Left lung (tissue), 4 donors: ENCODE measurements at regions not wholly inside any gene's neighbourhood (a gene's known extent, or its start where the extent isn't known, plus 50 kb on each side); places are given as distances from the start of the nearest gene placed in this dataset.

Source experiments
- ATAC-seq: fragments of 200-7000 bp; cut with Tn5 transposase; one replicate; pipeline ENCODE4 v1.9.1; 2020; ENCODE audit warnings: moderate library complexity
- DNase-seq, 4 donors: peaks; one replicate each; pipeline ENCODE4 v3.0.0-alpha.2; 2013 to 2020
- H3K27ac ChIP-seq, 2 donors: fragments of 200-600 bp; sonication (generic) in 1 of 2; one replicate each; pipeline versions ENCODE4 v1.5.0 to v1.8.0; 2020 to 2021
- H3K27me3 ChIP-seq, 2 donors: fragments of 200-600 bp; sonication (generic) in 1 of 2; one replicate each; pipeline versions ENCODE4 v1.5.0 to v1.8.0; 2020 to 2021
- H3K36me3 ChIP-seq, 2 donors: fragments of 200-600 bp; sonication (generic) in 1 of 2; one replicate each; pipeline versions ENCODE4 v1.5.0 to v1.8.0; 2020 to 2021
- H3K4me1 ChIP-seq, 2 donors: fragments of 200-600 bp; one replicate each; pipeline ENCODE4 v1.8.0; 2021
- H3K4me3 ChIP-seq, 2 donors: fragments of 200-600 bp; sonication (generic) in 1 of 2; one replicate each; pipeline versions ENCODE4 v1.5.0 to v1.8.0; 2020 to 2021; ENCODE audit warnings: mild to moderate bottlenecking in 1 of 2
- H3K9me3 ChIP-seq, 2 donors: fragments of 200-600 bp; sonication (generic) in 1 of 2; one replicate each; pipeline versions ENCODE4 v1.5.0 to v1.8.0; 2020 to 2021
- intact Hi-C, 2 donors: fragments of 100-400 bp; cut with DNase I; formaldehyde crosslinking; loops; one replicate each; pipeline versions ENCODE4 v1.11.2 to v1.14.2; 2022
- TF ChIP-seq, protein P1 (sequence below), 2 donors: fragments of 200-600 bp; sonication (generic) in 1 of 2; IDR thresholded peaks; one replicate each; pipeline versions ENCODE4 v1.5.0 to v1.8.0; 2021; ENCODE audit warnings: antibody characterized with exemption in 2 of 2
- donor health status: DM: no; HTN: yes; CAD: no.
- donor health status: DM: no; HTN: no; CAD: no.

DNA sequence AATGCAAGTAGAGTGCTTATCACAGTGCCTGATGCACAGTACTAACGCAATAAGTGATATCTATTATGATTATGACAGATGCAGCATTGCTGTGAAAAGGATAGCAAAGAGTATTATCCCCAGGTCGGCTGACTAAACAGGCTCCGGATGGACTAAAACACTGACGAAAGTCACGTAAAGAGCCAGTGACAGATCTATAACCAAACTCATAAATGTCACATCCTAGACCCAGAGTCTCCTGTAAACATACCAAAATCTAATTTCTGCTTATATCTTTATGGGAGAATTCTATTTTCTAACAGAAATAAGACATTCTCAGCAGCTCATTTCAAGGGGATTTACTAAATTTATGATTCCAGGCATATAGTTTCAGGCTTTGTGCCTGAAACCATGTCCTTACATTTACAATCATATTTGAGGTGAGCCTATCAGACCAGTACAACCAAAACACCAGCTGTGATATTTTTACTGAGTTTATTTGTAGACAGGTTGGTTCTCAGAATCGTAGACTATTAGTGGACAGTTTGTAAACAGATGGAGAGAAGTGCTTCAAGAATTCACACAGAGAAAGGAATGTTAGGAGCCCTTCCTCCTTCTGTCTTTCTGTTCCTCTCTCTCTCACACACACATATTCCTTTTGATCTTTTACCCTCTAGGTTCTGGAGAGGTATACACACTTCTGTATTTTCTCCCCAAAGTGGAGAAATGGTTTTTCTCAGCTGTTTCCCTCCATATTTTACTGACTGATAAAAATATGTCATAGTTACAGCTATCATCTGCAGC lies 52.4 kb upstream of the WDR26 start:
- H3K4me1 ChIP-seq, result no peaks in the 10 kb centered on the region
- H3K36me3 ChIP-seq, result no peaks in the 10 kb centered on the region
- DNase-seq (no peak), ATAC-seq (peak; percentile 18)
- H3K27me3 ChIP-seq, result no peaks in the 10 kb centered on the region
- no peaks in the 10 kb centered on the region for H3K9me3 ChIP-seq
- TF ChIP-seq, protein P1, sequence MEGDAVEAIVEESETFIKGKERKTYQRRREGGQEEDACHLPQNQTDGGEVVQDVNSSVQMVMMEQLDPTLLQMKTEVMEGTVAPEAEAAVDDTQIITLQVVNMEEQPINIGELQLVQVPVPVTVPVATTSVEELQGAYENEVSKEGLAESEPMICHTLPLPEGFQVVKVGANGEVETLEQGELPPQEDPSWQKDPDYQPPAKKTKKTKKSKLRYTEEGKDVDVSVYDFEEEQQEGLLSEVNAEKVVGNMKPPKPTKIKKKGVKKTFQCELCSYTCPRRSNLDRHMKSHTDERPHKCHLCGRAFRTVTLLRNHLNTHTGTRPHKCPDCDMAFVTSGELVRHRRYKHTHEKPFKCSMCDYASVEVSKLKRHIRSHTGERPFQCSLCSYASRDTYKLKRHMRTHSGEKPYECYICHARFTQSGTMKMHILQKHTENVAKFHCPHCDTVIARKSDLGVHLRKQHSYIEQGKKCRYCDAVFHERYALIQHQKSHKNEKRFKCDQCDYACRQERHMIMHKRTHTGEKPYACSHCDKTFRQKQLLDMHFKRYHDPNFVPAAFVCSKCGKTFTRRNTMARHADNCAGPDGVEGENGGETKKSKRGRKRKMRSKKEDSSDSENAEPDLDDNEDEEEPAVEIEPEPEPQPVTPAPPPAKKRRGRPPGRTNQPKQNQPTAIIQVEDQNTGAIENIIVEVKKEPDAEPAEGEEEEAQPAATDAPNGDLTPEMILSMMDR (IDR thresholded peaks at IDR 0.05), result no peak
- H3K4me3 ChIP-seq, result no peak overlapping the region
- intact Hi-C loops, result no loop called here
- H3K27ac ChIP-seq, result no peak overlapping the region

DNA sequence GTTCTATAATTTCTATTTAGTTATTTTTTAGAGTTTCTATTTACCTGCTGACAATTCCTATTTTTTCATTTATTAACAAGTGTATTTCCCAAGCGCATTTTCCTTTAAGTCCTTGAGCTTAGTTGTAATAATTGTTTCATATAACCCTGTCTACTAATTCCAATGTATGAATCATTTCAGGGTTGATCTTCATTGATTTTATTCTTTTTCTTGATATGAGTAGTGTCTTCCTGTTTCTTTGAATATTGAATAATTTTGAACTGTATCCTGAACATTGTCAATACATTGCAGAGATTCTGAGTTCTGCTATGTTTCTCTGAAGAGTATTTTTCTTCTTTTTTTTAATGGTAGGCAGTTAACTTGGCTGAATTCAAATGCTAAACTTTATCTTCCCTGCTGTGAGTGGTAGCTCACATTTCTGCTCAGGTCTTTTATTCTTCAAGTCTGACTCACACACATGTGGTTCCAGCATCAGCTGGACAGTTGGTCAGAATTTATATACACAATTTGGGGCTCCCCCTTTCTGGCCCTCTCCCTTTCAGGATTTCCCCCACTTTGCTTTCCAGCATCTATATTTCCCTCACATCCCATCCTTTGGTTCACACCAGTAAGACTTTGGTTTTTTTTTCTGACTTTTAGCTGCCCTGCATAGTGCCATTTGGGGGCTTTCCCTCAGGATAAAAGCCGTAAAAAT lies 54.4 kb upstream of the WDR26 start:
- DNase-seq, result no peak
- Histone ChIP-seq H3K36me3 (no peaks in the 10 kb centered on the region), H3K4me1 (no peaks in the 10 kb centered on the region), H3K4me3 (no peak overlapping the region), H3K27me3 (no peaks in the 10 kb centered on the region), H3K9me3 (no peaks in the 10 kb centered on the region), H3K27ac (no peak overlapping the region)
- intact Hi-C loops, result no loop called here
- ATAC-seq, result no peak
- TF ChIP-seq, protein P1 (IDR thresholded peaks at IDR 0.05), result no peak

GRCh38 chr1:224489534-224490365 lies 55.2 kb upstream of the WDR26 start:
- no peaks in the 10 kb centered on the region for H3K36me3 ChIP-seq
- DNase-seq (no peak), ATAC-seq (no peak)
- TF ChIP-seq, protein P1 (IDR thresholded peaks at IDR 0.05), result no peak
- no peaks in the 10 kb centered on the region for H3K4me1 ChIP-seq
- H3K9me3 ChIP-seq, result no peaks in the 10 kb centered on the region
- no peaks in the 10 kb centered on the region for H3K27me3 ChIP-seq
- intact Hi-C loops, result no loop called here
- no peak overlapping the region for H3K27ac ChIP-seq
- H3K4me3 ChIP-seq, result no peak overlapping the region

GRCh38 chr1:224490549-224491537 lies 56.2 kb upstream of the WDR26 start:
- TF ChIP-seq, protein P1 (IDR thresholded peaks at IDR 0.05), result no peak

More at GRCh38 chr1:224490549-224491537, 56.2 kb upstream of the WDR26 start:
- Histone ChIP-seq H3K27me3 (no peaks in the 10 kb centered on the region), H3K9me3 (no peaks in the 10 kb centered on the region), H3K27ac (no peak overlapping the region), H3K4me1 (no peaks in the 10 kb centered on the region), H3K36me3 (no peaks in the 10 kb centered on the region), H3K4me3 (no peak overlapping the region)
- intact Hi-C loops, result no loop called here
- no peak for DNase-seq
- ATAC-seq, result peak; percentile 59
